Naive thymus-derived CD8-positive, alpha-beta T cell (primary cell): ENCODE measurements at regions not wholly inside any gene's neighbourhood (a gene's known extent, or its start where the extent isn't known, plus 50 kb on each side); places are given as distances from the start of the nearest gene placed in this dataset.

ENCODE experiments used
- ATAC-seq, 2 donors: fragments of 150-1000 bp; cut with Tn5 transposase in 1 of 2; sonication (Bioruptor Pico), chemical (Tn5 transposase) in 1 of 2; 1 replicate in 1 of 2; 2 replicates in 1 of 2; pipeline ENCODE4 v1.10.0; 2021; ENCODE audit warnings: mild to moderate bottlenecking in 2 of 2, moderate library complexity in 2 of 2
- POLR2A ChIA-PET: fragments of 350-600 bp; sonication (Branson Sonifier 250); formaldehyde crosslinking; loops from one replicate; lab custom pipeline; 2021; ENCODE audit warnings: antibody characterized with exemption; lab: Charles Lee
- DNase-seq, 10 donors: peaks; one replicate each; pipeline versions ENCODE4 v3.0.0 to v3.0.0-alpha.2; 2020 to 2022
- H3K27ac Mint-ChIP-seq, 10 donors: one replicate each; pipeline ENCODE4 v1.8.0; 2020 to 2022; ENCODE audit warnings: mild to moderate bottlenecking in 10 of 10, mixed read lengths in 10 of 10, moderate library complexity in 4 of 10, inconsistent platforms in 1 of 10
- H3K27me3 Mint-ChIP-seq, 5 donors: one replicate each; pipeline ENCODE4 v1.8.0; 2021 to 2022; ENCODE audit warnings: mixed read lengths in 5 of 5
- H3K36me3 Mint-ChIP-seq, 3 donors: one replicate each; pipeline ENCODE4 v1.8.0; 2020 to 2022; ENCODE audit warnings: mixed read lengths in 3 of 3, mild to moderate bottlenecking in 2 of 3, inconsistent platforms in 1 of 3
- H3K4me1 Mint-ChIP-seq, 4 donors: one replicate each; pipeline ENCODE4 v1.8.0; 2021 to 2022; ENCODE audit warnings: mixed read lengths in 4 of 4
- H3K4me3 Mint-ChIP-seq, 10 donors: one replicate each; pipeline ENCODE4 v1.8.0; 2020 to 2022; ENCODE audit warnings: mild to moderate bottlenecking in 10 of 10, mixed read lengths in 10 of 10, moderate library complexity in 6 of 10, inconsistent platforms in 1 of 10
- H3K9me3 Mint-ChIP-seq, 9 donors: one replicate each; pipeline ENCODE4 v1.8.0; 2020 to 2022; ENCODE audit warnings: mixed read lengths in 9 of 9, mild to moderate bottlenecking in 3 of 9, inconsistent platforms in 1 of 9, moderate library complexity in 1 of 9

GRCh38 chr13:73449252-73449651, 390.4 kb downstream of the KLF5 start:
- Mint-ChIP-seq H3K36me3 (peaks cover 0 to 10% (median 5%) of the 10 kb centered on the region in 3 donors), H3K27ac (no peak overlapping the region)
- no peak for ATAC-seq

GRCh38 chr13:73440296-73440895, 381.6 kb downstream of the KLF5 start:
- H3K4me3 Mint-ChIP-seq = no peak overlapping the region
- H3K36me3 Mint-ChIP-seq = peaks cover 0 to 43% (median 30%) of the 10 kb centered on the region in 3 donors
- POLR2A ChIA-PET = no interaction called here
- H3K27me3 Mint-ChIP-seq = peaks cover 0 to 2% (median 0%) of the 10 kb centered on the region in 5 donors
- no peaks in the 10 kb centered on the region for H3K4me1 Mint-ChIP-seq
- ATAC-seq = no peak
- no peak for DNase-seq
- no peak overlapping the region for H3K27ac Mint-ChIP-seq
- H3K9me3 Mint-ChIP-seq = peaks cover 21 to 87% (median 38%) of the 10 kb centered on the region in 9 donors

More at GRCh38 chr13:73449252-73449651, 390.4 kb downstream of the KLF5 start:
- Mint-ChIP-seq H3K4me3 (no peak overlapping the region), H3K4me1 (peaks cover 0 to 2% (median 0%) of the 10 kb centered on the region in 4 donors), H3K27me3 (no peaks in the 10 kb centered on the region), H3K9me3 (peaks cover 0 to 20% (median 10%) of the 10 kb centered on the region in 9 donors)
- POLR2A ChIA-PET = no interaction called here
- DNase-seq = no peak

GRCh38 chr13:73433890-73434289, 375.1 kb downstream of the KLF5 start:
- Mint-ChIP-seq H3K4me1 (peaks cover 0 to 7% (median 2%) of the 10 kb centered on the region in 4 donors), H3K36me3 (peaks cover 0 to 20% (median 19%) of the 10 kb centered on the region in 3 donors), H3K27ac (no peak overlapping the region), H3K4me3 (no peak overlapping the region), H3K9me3 (peaks cover 11 to 25% (median 20%) of the 10 kb centered on the region in 9 donors), H3K27me3 (peaks cover 0 to 8% (median 2%) of the 10 kb centered on the region in 5 donors)
- POLR2A ChIA-PET = no interaction called here
- ATAC-seq = no peak
- no peak for DNase-seq

- H3K4me3 Mint-ChIP-seq = no peak overlapping the region
- POLR2A ChIA-PET = no interaction called here
- peaks cover 0 to 7% (median 2%) of the 10 kb centered on the region in 4 donors for H3K4me1 Mint-ChIP-seq
- H3K27me3 Mint-ChIP-seq = peaks cover 0 to 8% (median 2%) of the 10 kb centered on the region in 5 donors
- ATAC-seq = no peak
- no peak overlapping the region for H3K27ac Mint-ChIP-seq
- H3K9me3 Mint-ChIP-seq = peaks cover 11 to 25% (median 20%) of the 10 kb centered on the region in 9 donors
- H3K36me3 Mint-ChIP-seq = peaks cover 0 to 20% (median 19%) of the 10 kb centered on the region in 3 donors
- no peak for DNase-seq
These were observed 374.7 kb downstream of the KLF5 start for GRCh38 chr13:73433458-73433857.

GRCh38 chr13:73429701-73430100, 370.9 kb downstream of the KLF5 start:
- POLR2A ChIA-PET = no interaction called here
- no peak overlapping the region for H3K4me3 Mint-ChIP-seq
- no peak for ATAC-seq
- DNase-seq = no peak
- H3K4me1 Mint-ChIP-seq = peaks cover 0 to 7% (median 2%) of the 10 kb centered on the region in 4 donors
- H3K27ac Mint-ChIP-seq = no peak overlapping the region
- H3K27me3 Mint-ChIP-seq = peaks cover 0 to 12% (median 1%) of the 10 kb centered on the region in 5 donors
- peaks cover 0 to 6% (median 0%) of the 10 kb centered on the region in 9 donors for H3K9me3 Mint-ChIP-seq
- no peaks in the 10 kb centered on the region for H3K36me3 Mint-ChIP-seq

GRCh38 chr13:73428706-73429105, 369.9 kb downstream of the KLF5 start:
- POLR2A ChIA-PET = no interaction called here
- Mint-ChIP-seq H3K27ac (no peak overlapping the region), H3K4me1 (peaks cover 0 to 3% (median 1%) of the 10 kb centered on the region in 4 donors), H3K36me3 (no peaks in the 10 kb centered on the region), H3K9me3 (peaks cover 0 to 6% (median 0%) of the 10 kb centered on the region in 9 donors), H3K4me3 (no peak overlapping the region), H3K27me3 (peaks cover 0 to 12% (median 1%) of the 10 kb centered on the region in 5 donors)
- ATAC-seq (no peak), DNase-seq (no peak)

- Mint-ChIP-seq H3K9me3 (peaks cover 0 to 5% (median 0%) of the 10 kb centered on the region in 9 donors), H3K27me3 (peaks cover 0 to 12% (median 1%) of the 10 kb centered on the region in 5 donors), H3K4me3 (no peak overlapping the region), H3K27ac (no peak overlapping the region), H3K36me3 (no peaks in the 10 kb centered on the region), H3K4me1 (no peaks in the 10 kb centered on the region)
- POLR2A ChIA-PET = no interaction called here
- no peak for DNase-seq
- ATAC-seq = no peak
These were observed 369.3 kb downstream of the KLF5 start for GRCh38 chr13:73428137-73428536.

- Mint-ChIP-seq H3K27me3 (peaks cover 0 to 7% (median 1%) of the 10 kb centered on the region in 5 donors), H3K27ac (no peak overlapping the region), H3K4me1 (no peaks in the 10 kb centered on the region), H3K9me3 (peaks cover 0 to 3% (median 0%) of the 10 kb centered on the region in 9 donors), H3K4me3 (no peak overlapping the region), H3K36me3 (no peaks in the 10 kb centered on the region)
- DNase-seq (no peak), ATAC-seq (no peak)
- POLR2A ChIA-PET = no interaction called here
These were observed 364.2 kb downstream of the KLF5 start for GRCh38 chr13:73422973-73423372.

- H3K4me1 Mint-ChIP-seq = no peaks in the 10 kb centered on the region
- POLR2A ChIA-PET = interaction anchor here (0.5 kb wide), 1 partner anchor 49 kb away, joined by 5 read pairs; no protein-coding TSS in a partner anchor
- H3K36me3 Mint-ChIP-seq = no peaks in the 10 kb centered on the region
- no peak for ATAC-seq
- no peak overlapping the region for H3K4me3 Mint-ChIP-seq
- peaks cover 0 to 7% (median 1%) of the 10 kb centered on the region in 5 donors for H3K27me3 Mint-ChIP-seq
- H3K27ac Mint-ChIP-seq = no peak overlapping the region
- peaks cover 0 to 3% (median 0%) of the 10 kb centered on the region in 9 donors for H3K9me3 Mint-ChIP-seq
- no peak for DNase-seq
These were observed 362.6 kb downstream of the KLF5 start for GRCh38 chr13:73421310-73421912.

- Mint-ChIP-seq H3K27me3 (peaks cover 0 to 4% (median 0%) of the 10 kb centered on the region in 5 donors), H3K9me3 (no peaks in the 10 kb centered on the region), H3K36me3 (no peaks in the 10 kb centered on the region), H3K4me3 (no peak overlapping the region), H3K27ac (no peak overlapping the region), H3K4me1 (no peaks in the 10 kb centered on the region)
- ATAC-seq = no peak
- no peak for DNase-seq
- POLR2A ChIA-PET = no interaction called here
These were observed 360.4 kb downstream of the KLF5 start for GRCh38 chr13:73419186-73419585.

GRCh38 chr13:73417012-73417615, 358.3 kb downstream of the KLF5 start:
- Mint-ChIP-seq H3K27me3 (peaks cover 0 to 4% (median 0%) of the 10 kb centered on the region in 5 donors), H3K4me3 (no peak overlapping the region), H3K27ac (no peak overlapping the region), H3K9me3 (no peaks in the 10 kb centered on the region), H3K36me3 (no peaks in the 10 kb centered on the region), H3K4me1 (no peaks in the 10 kb centered on the region)
- POLR2A ChIA-PET = no interaction called here
- ATAC-seq (no peak), DNase-seq (no peak)

- H3K27me3 Mint-ChIP-seq = peaks cover 0 to 4% (median 0%) of the 10 kb centered on the region in 5 donors
- ATAC-seq = no peak
- H3K4me3 Mint-ChIP-seq = no peak overlapping the region
These were observed 357.3 kb downstream of the KLF5 start for GRCh38 chr13:73416093-73416492.

GRCh38 chr13:73413656-73414055, 354.9 kb downstream of the KLF5 start:
- Mint-ChIP-seq H3K27me3 (peaks cover 0 to 4% (median 0%) of the 10 kb centered on the region in 5 donors), H3K36me3 (no peaks in the 10 kb centered on the region), H3K9me3 (peaks cover 0 to 3% (median 0%) of the 10 kb centered on the region in 9 donors), H3K4me1 (no peaks in the 10 kb centered on the region), H3K4me3 (no peak overlapping the region), H3K27ac (no peak overlapping the region)
- POLR2A ChIA-PET = no interaction called here
- ATAC-seq (no peak), DNase-seq (no peak)

More at GRCh38 chr13:73416093-73416492, 357.3 kb downstream of the KLF5 start:
- H3K36me3 Mint-ChIP-seq = no peaks in the 10 kb centered on the region
- H3K27ac Mint-ChIP-seq = no peak overlapping the region
- DNase-seq = no peak
- POLR2A ChIA-PET = no interaction called here
- no peaks in the 10 kb centered on the region for H3K9me3 Mint-ChIP-seq
- no peaks in the 10 kb centered on the region for H3K4me1 Mint-ChIP-seq
